ENCODE measurements at regions not wholly inside any gene's neighbourhood (a gene's known extent, or its start where the extent isn't known, plus 50 kb on each side); places are given as distances from the start of the nearest gene placed in this dataset.

GRCh38 chr5:6236858-6237481 is 141.4 kb downstream of the MED10 start:
- Mint-ChIP-seq H3K4me3 (no peak overlapping the region), H3K36me3 (ENCODE audit: low read depth) (no peaks in the 10 kb centered on the region), H3K4me1 (no peaks in the 10 kb centered on the region), H3K27ac (ENCODE audit: unreplicated experiment) (no peak overlapping the region), H3K27me3 (ENCODE audit: low read depth) (peaks cover 11% of the 10 kb centered on the region), H3K9me3 (peaks cover 14% of the 10 kb centered on the region)
- no peak for TF ChIP-seq CTCF (conservative IDR thresholded peaks at IDR 0.05)
- DNase-seq (ENCODE audit: low read depth, low spot score), result no peak

GRCh38 chr5:6236170-6236793 is 142.1 kb downstream of the MED10 start:
- Mint-ChIP-seq H3K4me3 (no peak overlapping the region), H3K4me1 (no peaks in the 10 kb centered on the region), H3K9me3 (peaks cover 11% of the 10 kb centered on the region), H3K27ac (ENCODE audit: unreplicated experiment) (no peak overlapping the region), H3K36me3 (ENCODE audit: low read depth) (no peaks in the 10 kb centered on the region), H3K27me3 (ENCODE audit: low read depth) (peaks cover 11% of the 10 kb centered on the region)
- no peak for DNase-seq (ENCODE audit: low read depth, low spot score)
- no peak for TF ChIP-seq CTCF (conservative IDR thresholded peaks at IDR 0.05)

GRCh38 chr5:6235726-6236125 is 142.6 kb downstream of the MED10 start:
- no peak for DNase-seq (ENCODE audit: low read depth, low spot score)
- no peaks in the 10 kb centered on the region for H3K4me1 Mint-ChIP-seq
- TF ChIP-seq CTCF (conservative IDR thresholded peaks at IDR 0.05), result no peak
- H3K36me3 Mint-ChIP-seq (ENCODE audit: low read depth), result no peaks in the 10 kb centered on the region
- H3K27ac Mint-ChIP-seq (ENCODE audit: unreplicated experiment), result peak overlapping the region; percentile 54
- peaks cover 8% of the 10 kb centered on the region for H3K27me3 Mint-ChIP-seq (ENCODE audit: low read depth)
- peaks cover 6% of the 10 kb centered on the region for H3K9me3 Mint-ChIP-seq
- H3K4me3 Mint-ChIP-seq, result no peak overlapping the region

- H3K27ac Mint-ChIP-seq (ENCODE audit: unreplicated experiment), result no peak overlapping the region
- TF ChIP-seq CTCF (conservative IDR thresholded peaks at IDR 0.05), result no peak
- H3K4me3 Mint-ChIP-seq, result no peak overlapping the region
- H3K36me3 Mint-ChIP-seq (ENCODE audit: low read depth), result no peaks in the 10 kb centered on the region
- H3K27me3 Mint-ChIP-seq (ENCODE audit: low read depth), result peaks cover 33% of the 10 kb centered on the region
- no peaks in the 10 kb centered on the region for H3K4me1 Mint-ChIP-seq
- H3K9me3 Mint-ChIP-seq, result no peaks in the 10 kb centered on the region
- no peak for DNase-seq (ENCODE audit: low read depth, low spot score)
Observed at GRCh38 chr5:6228257-6229250, 149.8 kb downstream of the MED10 start.

GRCh38 chr5:6225121-6225607 is 153.2 kb downstream of the MED10 start:
- Mint-ChIP-seq H3K4me1 (no peaks in the 10 kb centered on the region), H3K36me3 (ENCODE audit: low read depth) (no peaks in the 10 kb centered on the region), H3K9me3 (no peaks in the 10 kb centered on the region), H3K27me3 (ENCODE audit: low read depth) (peaks cover 22% of the 10 kb centered on the region), H3K27ac (ENCODE audit: unreplicated experiment) (no peak overlapping the region), H3K4me3 (no peak overlapping the region)
- no peak for DNase-seq (ENCODE audit: low read depth, low spot score)
- TF ChIP-seq CTCF (conservative IDR thresholded peaks at IDR 0.05), result no peak
